NOMO-1 treated with DMSO at 0.1 percent for 48 hours (cell line): ENCODE measurements at regions not wholly inside any gene's neighbourhood (a gene's known extent, or its start where the extent isn't known, plus 50 kb on each side); places are given as distances from the start of the nearest gene placed in this dataset.
"Not testable (repeated sequence)": the region's sequence is repeated elsewhere in the genome, so short reads cannot be mapped to it uniquely, and the experiment has no call there.

Experiments used
- DNase-seq: peaks from one replicate; lab custom pipeline; 2025; ENCODE audit not compliant: unreplicated experiment; lab: John Stamatoyannopoulos, UW

DNA sequence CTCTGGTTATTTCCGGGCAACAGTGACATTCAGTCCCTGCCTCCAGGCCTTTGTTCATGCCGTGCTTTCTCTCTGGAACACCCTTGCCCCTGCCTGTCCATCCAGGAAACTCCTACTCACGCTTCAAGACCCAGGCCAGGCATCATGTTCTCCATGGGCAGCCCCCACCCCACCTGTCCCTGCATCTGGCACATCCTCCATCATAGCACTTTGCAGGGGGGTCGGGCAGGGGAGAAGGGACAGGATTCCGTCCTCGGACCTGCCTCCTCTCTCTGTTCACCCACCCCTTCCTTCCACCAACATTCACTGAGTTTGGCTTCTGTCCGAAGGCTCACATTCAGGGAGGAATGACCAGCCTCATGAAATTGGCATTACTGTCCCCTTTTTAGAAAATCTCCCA lies 206.1 kb downstream of the MATN1 start:
- DNase-seq: not testable (repeated sequence)

GRCh38 chr1:30516485-30516858 lies 206.9 kb downstream of the MATN1 start:
- DNase-seq: no peak

DNA sequence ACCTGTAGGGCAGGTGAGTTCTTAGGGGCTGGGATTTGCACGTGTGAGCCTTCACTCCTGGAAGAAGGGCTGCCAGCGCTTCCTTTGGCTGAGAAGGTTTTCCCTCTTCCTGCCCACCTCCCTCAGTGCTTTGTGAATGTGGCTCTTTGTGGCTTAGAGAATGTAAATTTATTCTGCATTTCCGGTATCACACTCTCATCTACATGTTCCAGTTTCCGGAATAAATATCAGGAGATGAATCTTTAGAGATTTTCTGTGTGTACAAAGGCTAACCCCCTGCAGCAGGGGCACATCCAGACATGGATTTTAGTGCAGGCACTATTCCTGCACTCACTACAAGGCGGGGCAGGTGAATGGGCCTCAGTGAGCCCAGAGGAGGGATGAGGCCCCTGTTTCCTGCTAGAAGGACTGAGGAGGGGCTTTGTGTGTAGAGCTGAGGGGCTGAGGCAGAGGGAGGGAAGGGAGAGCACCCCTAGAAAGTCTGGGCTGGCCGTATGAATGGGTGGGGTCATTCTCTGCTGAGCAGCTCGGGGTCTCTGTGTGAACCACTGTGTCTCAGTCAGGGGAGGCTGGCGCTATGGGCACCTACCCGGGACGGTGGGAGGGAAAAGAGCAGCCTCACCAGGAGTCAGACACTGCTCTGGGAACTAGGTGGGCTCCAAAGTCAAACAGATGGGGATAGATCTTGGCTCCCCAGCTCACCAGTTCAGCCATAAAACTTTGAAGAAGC lies 207.5 kb downstream of the MATN1 start:
- no peak for DNase-seq

- no peak for DNase-seq
Measured at GRCh38 chr1:30514945-30515344, 208.4 kb downstream of the MATN1 start.

GRCh38 chr1:30514137-30514654 lies 209.2 kb downstream of the MATN1 start:
- DNase-seq: no peak

DNA sequence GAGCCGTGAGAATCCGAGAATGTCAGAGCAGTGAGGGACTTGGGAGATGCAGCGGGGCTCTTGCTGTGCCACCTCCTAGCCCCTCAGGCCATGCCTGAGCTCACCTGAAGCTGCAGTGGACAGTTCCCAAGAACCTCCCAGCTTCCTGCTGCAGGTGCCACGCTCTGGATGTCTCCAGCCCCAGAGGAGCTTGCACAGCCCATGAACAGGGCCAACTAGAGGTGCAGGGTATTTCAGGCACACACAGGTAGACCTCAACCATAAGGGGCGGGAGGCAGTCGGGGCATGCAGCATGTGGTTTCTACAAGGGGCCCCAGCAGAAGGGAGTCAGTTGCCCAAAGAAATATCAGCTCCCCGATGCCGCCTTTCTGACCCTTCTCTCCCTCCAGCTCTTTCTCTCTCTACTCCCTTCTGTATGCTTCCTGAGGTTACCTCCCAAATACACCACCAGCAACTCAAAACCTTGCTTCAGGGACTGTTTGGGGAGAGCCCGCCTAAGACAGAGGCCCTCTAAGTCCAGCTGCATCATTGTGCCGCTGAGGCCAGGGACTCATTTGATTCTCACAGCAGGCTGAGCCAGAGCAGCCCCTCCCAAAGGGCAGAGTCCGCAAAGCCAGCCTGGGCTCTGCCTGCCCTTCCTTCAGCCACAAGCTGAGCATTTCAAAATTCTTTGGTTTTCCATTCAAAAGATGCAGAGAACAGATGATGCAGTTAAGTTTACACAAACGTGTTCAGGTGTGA lies 209.8 kb downstream of the MATN1 start:
- DNase-seq: no peak

GRCh38 chr1:30512914-30513265 lies 210.5 kb downstream of the MATN1 start:
- no peak for DNase-seq

- DNase-seq: no peak
Measured at GRCh38 chr1:30511991-30512913, 211.1 kb downstream of the MATN1 start.

GRCh38 chr1:30511563-30511962 lies 211.8 kb downstream of the MATN1 start:
- no peak for DNase-seq

GRCh38 chr1:30511106-30511505 lies 212.3 kb downstream of the MATN1 start:
- DNase-seq: no peak

DNA sequence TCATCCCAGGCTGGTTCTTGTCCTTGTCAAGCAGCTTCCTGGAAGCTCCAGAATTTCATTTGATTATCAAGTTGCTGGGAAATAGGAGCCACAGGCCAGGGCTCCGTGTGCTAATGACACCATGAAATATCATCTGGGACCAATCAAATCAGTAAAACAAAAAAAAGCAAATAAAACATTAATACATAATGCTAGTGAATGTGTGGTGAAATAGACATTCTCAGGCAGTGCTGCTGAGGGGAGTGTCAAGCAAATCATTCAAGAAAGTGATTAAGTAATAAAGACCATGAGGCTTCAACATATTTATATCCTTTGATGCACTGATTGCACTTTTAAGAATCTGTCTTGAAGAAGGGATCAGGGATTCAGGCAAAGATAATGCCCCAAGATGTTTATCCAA lies 213.7 kb downstream of the MATN1 start:
- no peak for DNase-seq

GRCh38 chr1:30508611-30509010 lies 214.8 kb downstream of the MATN1 start:
- DNase-seq: no peak

DNA sequence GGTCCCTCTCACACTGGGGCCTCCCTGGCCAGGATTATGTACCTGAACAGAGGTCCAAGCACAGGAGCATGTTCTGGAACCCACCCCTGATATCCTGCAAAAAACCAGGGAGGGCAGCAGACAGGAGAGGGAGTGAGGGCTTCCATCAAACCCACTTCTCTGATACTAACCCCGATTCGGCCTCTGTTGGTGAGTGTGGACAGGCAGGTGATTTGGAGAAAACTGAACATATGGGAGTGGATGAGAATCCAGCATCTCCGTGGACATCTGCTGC lies 215.3 kb downstream of the MATN1 start:
- no peak for DNase-seq

DNA sequence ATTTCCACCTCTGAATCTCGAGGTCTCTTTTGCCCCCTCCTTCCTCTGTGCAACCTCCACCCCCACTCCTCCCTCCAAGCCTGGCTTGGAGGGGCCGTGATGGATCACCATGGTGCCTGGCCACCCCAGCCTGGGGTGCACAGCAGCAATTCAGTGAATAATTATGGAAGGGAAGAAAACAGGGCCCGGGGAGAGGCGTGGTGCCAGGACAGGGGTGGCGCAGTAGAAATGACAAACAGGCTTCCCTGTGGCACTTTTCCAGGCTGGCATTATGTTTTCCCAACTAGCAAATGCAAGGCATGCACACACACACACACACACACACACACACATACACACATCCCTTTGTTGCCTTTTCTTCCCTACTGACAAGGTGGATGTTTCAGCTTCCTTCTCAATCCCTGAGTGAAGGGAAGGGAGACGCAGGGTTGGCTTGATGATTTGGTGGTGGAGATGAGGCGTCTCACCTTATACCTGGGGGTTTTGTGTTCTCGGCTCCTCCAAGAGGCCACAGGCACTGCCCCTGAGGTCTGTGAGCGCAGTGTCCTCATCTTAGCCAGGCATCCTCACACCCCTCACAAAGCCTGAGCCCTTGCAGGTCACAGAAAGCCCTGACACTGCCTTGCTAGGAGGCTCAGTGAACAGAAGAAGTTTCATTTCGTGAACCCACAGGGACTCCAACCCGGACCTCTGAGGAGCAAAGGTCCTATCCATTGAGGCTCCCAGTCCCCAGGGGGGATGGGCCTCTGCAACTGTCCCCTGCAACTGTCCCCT lies 215.8 kb downstream of the MATN1 start:
- no peak for DNase-seq

DNA sequence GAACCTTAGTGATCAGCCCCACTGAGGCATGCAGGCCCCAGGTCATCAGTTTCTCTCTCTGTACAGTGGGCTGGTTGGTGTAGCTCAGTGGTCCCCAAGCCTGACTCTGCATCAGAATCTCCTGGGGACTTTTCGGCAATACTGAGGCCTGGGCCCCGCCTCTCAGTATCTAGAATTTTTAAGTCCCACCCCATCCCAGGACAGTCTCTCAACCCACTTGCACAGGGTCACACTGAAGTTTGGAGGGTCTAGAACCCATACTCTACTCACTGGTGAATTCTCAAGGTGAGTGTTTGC lies 216.4 kb downstream of the MATN1 start:
- DNase-seq: no peak

DNA sequence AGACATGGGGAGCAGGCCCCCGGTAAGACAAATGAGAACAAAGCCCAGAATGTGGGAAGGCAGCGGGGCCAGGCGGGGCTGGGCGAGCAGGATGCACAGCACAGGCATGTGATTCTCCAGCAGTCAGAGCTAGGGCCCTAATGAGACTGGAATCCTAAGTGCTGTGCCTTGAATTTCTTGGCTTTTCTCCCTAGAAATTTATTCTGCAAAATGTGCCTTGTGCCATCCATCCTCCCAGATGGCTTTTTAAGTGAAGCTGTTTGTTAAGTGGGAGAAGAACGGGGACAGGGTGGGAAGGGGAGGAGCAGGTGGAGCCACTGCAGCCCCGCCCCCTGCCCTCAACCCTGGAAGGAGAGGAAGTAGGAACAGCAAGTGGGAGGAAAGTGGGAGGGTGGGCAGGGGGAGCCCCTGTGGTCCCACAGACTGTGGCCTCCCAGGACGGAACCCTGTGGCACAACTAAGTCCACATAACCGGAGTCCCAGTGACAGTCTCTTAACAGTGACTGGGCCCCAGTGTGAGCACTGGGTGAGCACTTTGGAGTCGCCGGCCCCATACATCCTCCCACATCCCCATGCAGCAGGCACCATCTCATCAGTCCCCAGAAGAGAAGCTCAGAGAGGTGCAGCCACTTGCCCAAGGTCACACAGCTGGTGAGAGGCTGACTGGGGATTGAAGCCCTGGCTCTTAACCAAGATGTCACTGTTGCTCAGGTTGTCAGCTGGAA lies 216.9 kb downstream of the MATN1 start:
- no peak for DNase-seq

DNA sequence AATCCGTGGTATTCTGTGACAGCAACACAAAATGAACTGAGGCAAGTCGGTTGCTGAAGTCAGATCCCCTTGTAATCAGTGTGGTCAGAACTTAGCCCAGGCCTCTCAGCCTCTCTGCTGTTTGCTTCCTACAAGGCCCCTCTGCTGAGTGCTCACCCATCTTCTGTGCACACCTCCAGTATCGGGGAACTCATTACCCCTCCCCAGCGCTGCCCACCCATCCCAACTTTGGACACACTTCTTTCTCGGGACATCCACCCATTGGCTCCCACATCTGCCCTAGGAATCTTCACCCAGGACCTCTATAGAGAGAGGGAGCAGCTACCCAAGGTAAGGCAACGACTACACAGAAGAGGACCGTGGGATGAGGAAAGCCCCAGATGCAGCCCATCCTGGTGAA lies 217.5 kb downstream of the MATN1 start:
- DNase-seq: no peak

DNA sequence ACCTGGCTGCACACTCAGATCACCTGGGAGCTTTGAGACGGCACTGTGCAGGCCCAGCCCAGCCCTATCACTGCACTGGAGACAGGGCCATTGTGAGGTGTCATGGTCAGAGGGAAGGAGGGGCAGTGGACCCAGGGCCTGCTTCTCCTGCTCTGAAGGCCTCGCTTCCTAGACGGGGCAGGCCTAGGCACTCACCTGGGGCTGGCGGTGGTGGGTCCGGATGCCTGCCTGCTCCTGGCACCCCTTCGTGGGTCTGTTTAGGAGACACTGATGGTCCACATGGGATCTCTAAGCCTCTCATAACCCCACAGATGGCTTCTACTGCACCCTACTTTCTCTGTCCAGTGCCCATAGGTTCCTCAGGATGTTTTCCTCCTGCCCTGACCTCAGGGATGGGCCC lies 230.9 kb downstream of the MATN1 start:
- no peak for DNase-seq

- no peak for DNase-seq
Measured at GRCh38 chr1:30491831-30492230, 231.6 kb downstream of the MATN1 start.

DNA sequence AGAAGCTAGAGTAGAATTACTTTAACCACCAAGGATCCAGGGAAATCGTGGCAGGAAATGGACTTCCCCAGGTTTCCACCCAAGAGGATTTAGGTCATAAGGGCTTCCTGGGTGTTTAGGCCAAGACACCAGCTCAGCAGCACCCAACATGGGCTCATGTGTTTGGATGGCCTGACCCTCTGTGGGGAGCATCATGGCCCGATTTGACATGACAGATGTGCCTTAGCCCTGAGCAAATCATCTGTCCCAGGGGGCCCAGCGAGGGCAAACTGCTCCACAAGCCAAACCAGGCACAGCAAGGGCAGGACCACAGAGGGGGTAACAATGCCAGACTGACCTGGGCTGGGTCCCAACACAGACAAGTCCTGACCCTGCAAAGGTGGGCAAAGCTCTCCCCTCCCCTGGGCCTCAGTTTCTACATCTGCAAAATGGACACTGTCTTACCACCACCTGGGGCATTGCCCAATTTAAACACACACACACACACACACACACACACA lies 232.8 kb downstream of the MATN1 start:
- DNase-seq: no peak
